Limb (tissue), 2 donors: ENCODE measurements at regions not wholly inside any gene's neighbourhood (a gene's known extent, or its start where the extent isn't known, plus 50 kb on each side); places are given as distances from the start of the nearest gene placed in this dataset.
A peak's percentile ranks its signal among the peaks of the same experiment; 100 is the strongest.
"Not testable (repeated sequence)": the region's sequence is repeated elsewhere in the genome, so short reads cannot be mapped to it uniquely, and the experiment has no call there.

Experiments used
- DNase-seq, 2 donors: peaks; one replicate each; pipeline ENCODE4 v3.0.0-alpha.2; 2016; ENCODE audit errors: extremely low spot score in 2 of 2

DNA sequence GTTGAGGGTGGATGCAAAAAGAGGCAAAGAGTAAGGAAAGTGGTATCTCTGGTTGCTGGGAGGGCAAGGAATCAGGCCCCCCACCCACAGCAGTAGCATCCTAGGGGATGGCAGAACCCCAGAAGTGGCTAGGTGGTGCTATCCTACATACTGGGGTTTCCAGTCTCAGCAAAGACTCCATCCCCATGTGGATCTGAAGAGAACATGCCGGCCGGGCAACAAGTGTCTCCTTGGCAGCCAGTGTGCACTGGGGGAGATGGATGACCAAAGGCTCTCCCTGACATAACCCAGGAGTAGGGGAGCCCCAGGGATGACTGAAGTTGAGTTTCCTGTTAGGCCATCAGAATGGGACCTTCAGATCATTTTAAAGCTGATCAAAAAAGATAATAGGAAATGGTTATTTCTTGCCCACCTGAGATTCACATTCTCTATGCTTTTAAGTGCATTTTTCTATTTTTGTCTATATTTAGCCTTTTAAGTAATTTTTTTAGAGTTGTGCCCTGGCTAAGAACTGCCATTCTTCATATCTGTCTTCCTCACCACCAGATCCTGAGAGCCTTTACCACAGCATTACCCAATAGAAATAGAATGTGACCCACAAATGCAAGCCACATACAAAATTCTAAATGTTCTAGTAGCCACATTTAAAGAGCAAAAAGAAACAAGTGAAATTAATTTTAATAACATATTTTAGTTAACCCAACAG, 78.7 kb upstream of the SMIM23 start:
- DNase-seq = no peak

DNA sequence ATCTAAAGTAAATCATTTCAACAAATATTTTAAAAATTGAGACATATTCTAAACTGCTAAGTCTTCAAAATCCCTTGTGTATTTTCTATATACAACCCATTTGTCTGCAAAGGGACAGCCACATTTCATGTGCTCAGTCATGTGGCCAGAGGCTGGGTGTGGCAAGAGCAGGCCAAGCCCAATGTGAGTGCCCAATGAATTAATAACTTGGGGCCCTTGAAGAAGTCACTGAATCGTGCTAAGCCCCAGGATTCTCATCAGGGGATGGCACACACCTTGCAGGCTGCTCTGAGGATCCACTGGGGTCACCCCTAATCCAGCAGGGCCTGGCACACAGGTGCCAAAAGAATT, 78.2 kb upstream of the SMIM23 start:
- DNase-seq = no peak

DNA sequence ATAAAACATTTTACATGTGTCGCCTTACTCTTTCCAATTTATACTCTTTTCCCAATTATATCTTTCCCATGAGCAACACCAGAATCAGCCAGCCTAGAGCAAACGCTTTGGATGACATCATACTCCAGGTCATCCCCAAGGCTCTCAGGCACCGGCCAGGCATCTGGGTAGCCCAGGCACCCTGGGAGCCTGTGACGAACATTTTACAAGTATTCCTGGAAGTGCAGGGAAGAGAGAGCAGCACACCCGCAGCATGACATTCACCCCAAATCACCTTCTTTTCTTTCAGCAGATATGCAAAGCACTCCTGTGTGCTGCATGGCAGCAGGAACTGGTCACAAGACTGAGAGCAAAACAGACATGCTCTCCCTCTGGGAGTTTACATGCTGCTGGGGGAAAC, 75.7 kb upstream of the SMIM23 start:
- no peak for DNase-seq

DNA sequence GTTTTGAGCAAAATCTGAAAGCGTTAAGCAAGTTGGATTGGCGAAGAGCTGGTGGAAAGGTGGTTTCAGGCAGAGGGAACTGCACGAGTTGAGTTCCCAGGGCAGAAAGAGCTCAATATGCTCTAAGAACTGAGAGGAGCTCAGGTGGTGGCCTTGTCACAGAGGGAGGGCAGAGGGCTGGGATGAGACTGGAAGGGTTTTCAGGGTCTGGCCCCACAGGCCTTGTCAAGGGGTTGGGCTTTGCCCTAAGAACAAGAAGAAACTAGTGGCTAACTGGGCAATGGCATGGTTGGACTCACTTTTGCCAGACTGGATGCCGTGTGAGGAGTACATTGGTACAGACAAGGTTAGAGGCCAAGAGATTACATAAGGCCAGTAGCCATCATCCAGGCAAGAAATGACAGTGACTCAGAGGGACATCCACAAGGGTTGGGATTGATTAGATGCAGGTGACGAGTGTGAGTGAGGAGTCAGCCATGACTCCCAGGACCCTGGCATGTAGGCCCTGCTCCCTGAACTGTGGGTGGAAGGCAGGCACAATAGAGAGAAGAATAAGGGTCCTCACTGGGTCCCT, 75.1 kb upstream of the SMIM23 start:
- DNase-seq = no peak

DNA sequence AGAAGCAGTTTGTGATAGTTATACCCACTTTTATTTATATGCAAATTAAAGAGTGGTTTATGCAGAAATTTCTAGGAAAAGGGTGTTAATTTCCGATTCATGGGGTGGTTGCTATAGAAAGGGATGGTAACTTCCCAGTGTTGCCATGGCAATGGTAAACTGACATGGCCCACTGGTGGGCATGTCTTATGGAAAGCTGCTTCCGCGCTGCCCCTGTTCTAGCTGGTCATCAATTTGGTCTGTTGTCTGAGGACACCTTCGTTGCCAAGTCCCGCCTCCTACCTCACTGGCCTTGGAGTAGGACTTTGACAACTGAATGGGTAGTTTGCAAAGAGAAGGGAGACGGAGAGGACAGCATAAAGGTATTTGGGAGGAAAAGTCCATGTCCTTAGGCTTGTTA, 74.0 kb upstream of the SMIM23 start:
- DNase-seq = no peak

DNA sequence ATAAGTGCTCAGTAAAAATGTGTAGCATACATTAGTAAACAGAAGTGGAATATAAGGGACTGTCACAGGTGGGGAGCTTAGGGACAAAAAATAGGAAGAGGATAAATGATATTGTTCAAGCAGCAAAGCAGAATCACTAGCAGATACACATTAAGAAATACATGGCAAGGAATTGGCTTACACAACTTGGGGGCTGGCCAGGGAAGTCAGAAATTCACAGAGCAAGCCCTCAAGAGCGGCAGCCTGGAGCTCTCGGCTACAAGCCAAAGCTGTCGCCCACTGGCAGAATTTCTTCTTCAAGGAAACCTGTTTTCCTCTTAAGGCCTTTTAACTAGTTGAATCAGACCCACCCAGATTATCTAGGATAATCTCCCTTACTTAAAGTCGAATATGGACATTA, 73.0 kb upstream of the SMIM23 start:
- no peak for DNase-seq

DNA sequence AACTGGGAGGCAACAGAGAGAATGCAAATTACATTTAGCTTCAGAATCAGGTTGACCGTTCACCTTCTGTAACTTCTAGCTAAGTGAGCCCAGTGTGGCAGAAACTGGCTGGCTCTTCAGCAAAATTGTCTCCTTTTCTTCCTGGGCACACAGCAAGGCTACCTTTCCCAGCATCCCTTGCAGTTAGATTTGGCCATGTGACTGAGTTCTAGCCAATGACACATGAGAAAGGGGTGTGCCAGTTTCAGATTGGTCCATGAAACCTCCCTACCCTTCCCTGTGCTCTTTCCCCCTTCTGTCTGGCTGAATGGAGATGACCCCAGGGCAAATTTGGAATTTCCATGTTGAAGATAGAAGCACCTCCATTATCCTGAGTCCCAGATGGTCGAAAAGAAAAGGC, 72.5 kb upstream of the SMIM23 start:
- no peak for DNase-seq

DNA sequence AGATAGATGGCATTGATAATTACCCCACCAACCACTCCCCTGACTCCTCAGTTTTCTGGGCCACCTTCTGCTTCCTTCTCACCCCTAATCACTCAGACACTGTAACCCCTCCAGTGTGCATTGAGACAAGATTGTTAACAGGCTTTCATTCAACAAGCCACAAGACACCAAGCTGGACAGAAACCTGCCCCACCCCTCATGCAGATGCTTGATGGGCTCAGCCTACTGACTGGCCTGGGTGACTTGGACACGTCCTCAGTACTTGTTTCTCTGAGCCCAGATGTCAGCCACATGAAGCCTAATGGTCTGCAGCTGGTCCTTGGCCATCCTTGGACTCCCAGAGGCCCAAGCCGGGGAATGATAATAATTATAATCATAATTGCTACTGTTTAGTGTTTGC, 71.4 kb upstream of the SMIM23 start:
- DNase-seq = no peak

DNA sequence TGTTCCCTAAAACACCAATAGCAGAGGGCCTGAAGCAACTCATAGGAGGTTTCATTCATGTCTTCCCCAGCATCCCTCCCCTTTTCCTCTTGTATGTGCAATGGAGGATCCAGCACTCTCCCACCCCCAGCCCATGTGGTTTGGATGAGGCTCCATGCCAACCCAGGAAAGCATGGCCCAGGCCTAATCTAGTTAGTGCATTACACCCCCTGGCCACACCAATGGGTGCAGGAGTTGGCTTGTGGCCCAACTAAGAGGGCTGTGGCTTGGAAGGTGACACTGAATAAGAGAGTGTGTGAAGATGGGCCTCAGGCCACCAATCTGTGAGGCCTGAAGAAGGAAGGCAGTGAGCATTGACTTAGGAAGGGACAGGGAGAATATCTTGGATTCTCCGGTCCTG, 70.8 kb upstream of the SMIM23 start:
- no peak for DNase-seq

DNA sequence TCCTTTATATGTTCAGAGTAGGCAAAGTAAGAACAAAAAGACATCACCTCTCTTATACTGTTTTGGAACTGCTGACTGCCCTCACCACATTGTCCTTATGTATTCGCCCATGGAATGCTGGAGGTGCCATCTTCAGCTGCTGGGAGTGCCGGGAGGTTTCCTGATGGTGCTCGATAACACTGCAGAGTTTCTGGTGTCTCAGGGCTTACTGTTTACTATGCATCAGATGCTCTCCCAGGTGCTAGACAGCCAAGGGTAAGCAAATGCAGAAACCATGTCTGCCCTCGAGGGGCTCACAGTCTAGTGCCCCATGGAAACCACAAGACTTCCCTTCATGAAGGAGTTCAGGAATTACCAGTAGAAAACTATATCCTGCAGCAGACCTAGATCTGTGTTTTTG, 70.1 kb upstream of the SMIM23 start:
- no peak for DNase-seq

DNA sequence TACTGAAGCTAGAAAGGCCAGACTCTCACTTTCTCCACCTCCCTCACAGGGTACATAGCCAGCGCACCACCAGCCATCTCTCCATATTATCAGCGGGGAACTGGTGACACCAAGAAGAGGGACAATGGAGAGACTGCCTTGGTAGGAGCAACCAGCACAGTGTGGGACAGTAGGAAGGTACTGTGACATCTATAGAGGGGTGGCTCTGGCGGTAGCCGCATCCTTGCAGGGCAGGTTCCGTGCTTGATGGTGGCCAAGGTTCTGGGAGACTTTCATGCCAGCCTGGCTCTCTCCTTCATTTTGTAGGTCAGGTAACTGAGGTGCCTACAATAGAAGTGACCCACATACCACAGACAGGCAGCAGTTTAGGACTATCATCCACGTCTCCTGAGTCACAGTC, 65.5 kb upstream of the SMIM23 start:
- no peak for DNase-seq

DNA sequence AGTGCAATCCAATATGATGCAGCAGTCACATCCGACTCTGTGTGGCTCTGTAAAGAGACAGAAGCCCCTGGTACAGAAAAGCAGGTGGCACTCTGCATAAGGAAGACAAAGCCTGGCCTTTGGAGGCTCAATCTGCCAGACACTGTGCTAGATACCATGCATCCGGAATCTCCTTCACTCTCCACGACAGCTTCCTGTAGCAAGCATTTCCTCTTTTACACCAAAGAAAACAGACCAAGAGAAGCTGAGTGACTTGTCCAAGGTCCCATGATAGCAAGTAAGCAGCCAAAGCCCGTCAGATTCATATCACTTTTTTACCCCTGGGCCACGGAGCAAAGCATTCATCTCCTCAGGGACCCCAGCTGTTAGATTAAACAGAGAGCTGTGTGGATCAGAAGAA, 64.2 kb upstream of the SMIM23 start:
- DNase-seq = no peak

DNA sequence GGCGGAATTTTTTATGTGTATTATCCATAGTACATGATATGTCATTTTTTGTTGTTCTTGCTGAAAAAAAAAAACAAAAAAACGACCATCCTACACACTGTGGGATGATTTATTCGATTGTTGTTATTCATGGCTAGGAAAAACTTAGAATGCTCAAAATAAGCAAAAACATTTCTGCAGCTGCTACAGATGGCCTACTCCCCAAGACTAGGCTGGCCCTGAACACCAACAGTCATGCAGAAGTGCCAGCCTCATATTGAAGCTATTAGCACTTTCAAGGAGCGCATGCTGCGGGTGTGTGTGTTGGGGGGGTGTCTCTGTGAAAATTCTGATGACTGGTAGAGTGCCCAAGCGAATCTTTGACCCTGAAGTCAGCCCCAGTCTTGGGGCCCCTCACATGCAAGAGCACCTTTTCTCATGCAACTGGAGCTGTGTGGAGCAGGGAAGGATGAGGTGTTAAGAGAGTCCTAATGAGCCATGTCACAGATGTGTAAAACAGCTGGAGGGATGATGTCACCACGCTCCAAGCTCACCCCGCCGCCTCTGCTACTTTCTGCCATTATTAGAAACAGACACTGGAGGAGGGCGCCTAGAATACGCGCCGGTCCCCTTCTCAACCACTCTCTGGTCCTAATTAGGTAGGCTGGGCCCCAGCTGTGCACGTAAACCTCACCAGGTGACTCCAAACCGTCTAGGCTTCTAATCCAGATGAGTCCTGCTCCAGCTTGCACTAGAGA, 61.0 kb upstream of the SMIM23 start:
- peak; percentile 57 to 59 for DNase-seq

DNA sequence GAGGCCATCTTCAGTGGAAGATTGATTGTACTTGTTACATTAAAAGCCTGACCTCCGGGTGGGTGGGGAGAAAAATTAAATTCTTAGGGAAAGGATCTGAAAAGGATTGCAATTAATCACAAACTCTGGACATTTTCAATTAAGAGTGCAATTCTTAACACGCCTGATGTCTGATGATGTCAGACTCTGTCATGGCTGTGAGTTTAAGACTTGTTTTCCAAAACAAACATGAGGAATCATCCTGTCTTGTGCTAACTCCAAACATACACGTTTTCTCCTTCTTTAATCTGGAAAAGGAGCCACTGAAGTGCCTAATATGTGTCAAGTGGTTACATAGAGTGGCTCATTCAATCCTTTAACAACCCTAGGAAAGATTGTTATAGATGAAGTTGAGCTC, 60.4 kb upstream of the SMIM23 start:
- no peak for DNase-seq

DNA sequence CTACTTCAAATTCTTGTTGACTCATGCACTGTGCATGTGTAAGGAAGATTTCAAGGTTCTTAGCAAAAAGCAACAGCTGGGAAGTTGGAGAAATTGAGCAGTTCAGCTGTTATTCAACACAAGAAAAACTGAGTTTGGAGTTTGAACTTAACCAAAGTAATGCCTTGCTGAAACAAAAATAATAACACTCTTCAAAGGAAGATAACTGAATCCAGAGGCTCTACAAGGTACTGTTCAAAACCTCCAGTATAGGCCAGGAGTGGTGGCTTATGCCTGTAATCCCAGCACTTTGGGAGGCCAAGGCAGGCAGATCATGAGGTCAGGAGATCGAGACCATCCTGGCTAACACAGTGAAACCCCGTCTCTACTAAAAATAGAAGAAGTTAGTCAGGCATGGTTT, 58.8 kb upstream of the SMIM23 start:
- not testable (repeated sequence) for DNase-seq

DNA sequence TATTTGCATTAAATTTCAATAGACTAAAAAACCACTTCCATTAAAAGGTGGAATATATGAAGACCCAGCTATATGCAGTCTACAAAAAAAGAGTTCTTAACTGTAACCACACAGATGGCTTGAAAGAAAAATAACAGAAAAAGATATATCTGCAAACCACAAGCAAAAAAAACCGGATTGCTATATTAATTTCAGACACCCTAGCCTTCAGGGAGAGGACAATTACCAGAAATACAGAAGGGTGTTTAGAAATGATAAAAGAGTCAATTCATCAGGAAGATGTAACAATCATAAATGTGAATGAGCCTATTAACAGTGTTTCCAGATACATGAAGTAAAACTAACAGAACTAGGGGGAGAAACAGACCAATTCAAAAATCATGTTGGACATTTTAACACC, 56.9 kb upstream of the SMIM23 start:
- no peak for DNase-seq
